ELR (cell line): ENCODE measurements at regions not wholly inside any gene's neighbourhood (a gene's known extent, or its start where the extent isn't known, plus 50 kb on each side); places are given as distances from the start of the nearest gene placed in this dataset.
A peak's percentile ranks its signal among the peaks of the same experiment; 100 is the strongest.
"Not testable (repeated sequence)": the region's sequence is repeated elsewhere in the genome, so short reads cannot be mapped to it uniquely, and the experiment has no call there.

Experiments used
- DNase-seq: peaks from one replicate; pipeline ENCODE4 v3.0.0-alpha.2; 2015; ENCODE audit warnings: low read depth

DNA sequence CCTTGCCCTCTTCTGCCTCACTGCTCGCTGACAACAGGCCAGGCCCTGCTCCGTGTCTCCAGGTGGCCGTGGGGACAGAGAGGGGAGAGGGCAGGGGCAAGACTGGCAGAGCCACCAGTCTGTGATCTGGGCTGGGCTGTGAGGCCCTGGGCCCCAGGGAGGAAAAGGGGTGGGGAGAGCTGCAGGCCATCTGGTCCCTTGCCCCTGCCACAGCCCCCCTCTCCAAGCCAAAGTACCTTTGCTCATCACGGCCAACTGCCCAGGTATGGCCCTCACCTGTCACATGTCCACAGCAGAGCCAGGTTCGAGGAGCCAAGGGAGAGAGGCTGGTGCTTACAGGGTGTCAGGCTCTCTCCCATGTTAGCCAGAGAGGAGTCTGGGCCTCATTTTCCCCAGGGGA lies 91.4 kb upstream of the LHX1 start:
- DNase-seq: no peak

GRCh38 chr17:36846410-36847292 lies 90.6 kb upstream of the LHX1 start:
- no peak for DNase-seq

GRCh38 chr17:36848008-36848902 lies 89.0 kb upstream of the LHX1 start:
- DNase-seq: peak; percentile 16

DNA sequence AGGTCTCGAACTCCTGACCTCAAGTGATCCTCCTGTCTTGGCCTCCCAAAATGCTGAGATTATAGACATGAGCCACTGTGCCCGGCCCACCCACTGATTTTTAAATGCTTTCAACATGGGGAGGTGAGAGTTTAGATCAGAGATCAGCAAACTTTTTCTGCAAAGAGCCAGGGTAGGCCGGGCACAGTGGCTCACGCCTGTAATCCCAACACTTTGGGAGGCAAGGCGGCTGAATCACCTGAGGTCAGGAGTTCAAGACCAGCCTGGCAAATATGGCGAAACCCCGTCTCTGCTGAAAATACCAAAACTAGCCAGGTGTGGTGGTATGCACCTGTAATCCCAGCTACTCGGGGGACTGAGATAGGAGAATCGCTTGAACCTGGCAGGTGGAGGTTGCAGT lies 88.3 kb upstream of the LHX1 start:
- DNase-seq: not testable (repeated sequence)

GRCh38 chr17:36849871-36850348 lies 87.4 kb upstream of the LHX1 start:
- peak; percentile 95 for DNase-seq

GRCh38 chr17:36850790-36851189 lies 86.5 kb upstream of the LHX1 start:
- peak; percentile 95 for DNase-seq

- peak; percentile 93 for DNase-seq
These were observed 86.0 kb upstream of the LHX1 start for GRCh38 chr17:36851250-36851649.

- DNase-seq: not testable (repeated sequence)
These were observed 84.8 kb upstream of the LHX1 start for GRCh38 chr17:36852478-36852877.

DNA sequence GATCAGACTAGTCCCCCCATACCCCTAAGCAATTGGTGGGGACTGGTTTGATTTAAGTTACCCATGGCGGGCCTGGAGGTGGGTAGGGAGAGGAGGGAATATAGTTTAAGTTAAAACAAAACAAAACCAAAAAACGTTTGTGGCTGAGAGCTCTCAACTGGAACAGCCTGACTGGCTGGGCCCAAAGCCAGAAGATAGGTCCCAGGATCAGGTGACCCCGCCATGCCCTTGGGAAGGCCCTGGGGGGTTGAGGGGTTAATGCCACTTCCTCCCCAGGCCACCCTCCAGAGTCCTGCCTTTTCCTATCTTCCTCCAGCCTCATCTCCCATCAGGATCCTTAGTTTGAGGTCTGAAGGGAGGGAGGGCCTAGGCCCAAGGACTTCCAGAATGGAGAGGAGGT lies 82.3 kb upstream of the LHX1 start:
- no peak for DNase-seq

GRCh38 chr17:36855459-36855858 lies 81.8 kb upstream of the LHX1 start:
- DNase-seq: no peak

GRCh38 chr17:36856222-36856621 lies 81.1 kb upstream of the LHX1 start:
- DNase-seq: no peak

DNA sequence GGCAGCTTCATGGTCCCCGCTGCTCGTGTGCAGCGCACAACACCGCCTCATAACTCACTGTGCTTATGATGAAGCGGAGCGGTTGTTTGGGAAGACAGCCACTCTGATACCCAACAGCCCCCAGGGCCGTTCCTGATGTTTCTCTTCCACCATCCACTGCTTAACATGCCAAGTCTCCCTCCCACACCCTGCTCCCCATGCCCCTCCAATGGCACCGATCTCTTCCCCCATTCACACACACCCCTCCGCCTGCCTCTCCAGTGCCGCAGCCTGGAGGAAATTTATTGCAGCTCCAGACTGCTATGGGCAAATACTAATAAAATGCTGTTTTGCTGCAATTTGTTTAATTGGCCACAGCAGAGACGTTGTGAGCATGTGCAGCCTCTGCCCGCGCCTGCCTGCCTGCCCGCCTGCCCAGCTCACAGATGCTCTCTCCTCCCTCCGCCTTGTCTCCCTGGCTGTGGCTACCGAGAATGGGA lies 80.3 kb upstream of the LHX1 start:
- DNase-seq: no peak

GRCh38 chr17:36857698-36858097 lies 79.6 kb upstream of the LHX1 start:
- no peak for DNase-seq

- peak; percentile 15 for DNase-seq
These were observed 78.9 kb upstream of the LHX1 start for GRCh38 chr17:36858119-36859002.

- no peak for DNase-seq
These were observed 78.3 kb upstream of the LHX1 start for GRCh38 chr17:36859003-36859300.

DNA sequence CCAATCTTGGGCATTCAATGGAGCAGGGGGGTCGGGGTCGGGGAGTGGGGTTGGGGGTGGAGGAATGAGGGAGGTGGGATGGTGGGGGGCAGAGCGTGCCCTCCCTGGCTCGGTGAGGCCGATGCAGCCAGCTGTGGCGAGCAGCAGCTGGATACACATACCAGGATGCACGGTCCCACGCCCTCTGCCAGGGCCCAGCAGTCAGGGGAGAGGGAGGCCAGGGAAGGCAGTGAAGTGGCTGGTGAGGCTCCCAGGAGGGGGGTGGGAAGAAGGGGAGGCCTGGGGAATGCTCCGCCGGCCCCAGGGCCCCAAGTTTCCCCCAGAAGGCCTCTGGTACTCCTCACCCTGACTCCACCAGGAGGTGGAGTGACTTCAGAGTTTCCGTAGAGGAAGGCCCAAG lies 77.6 kb upstream of the LHX1 start:
- no peak for DNase-seq

DNA sequence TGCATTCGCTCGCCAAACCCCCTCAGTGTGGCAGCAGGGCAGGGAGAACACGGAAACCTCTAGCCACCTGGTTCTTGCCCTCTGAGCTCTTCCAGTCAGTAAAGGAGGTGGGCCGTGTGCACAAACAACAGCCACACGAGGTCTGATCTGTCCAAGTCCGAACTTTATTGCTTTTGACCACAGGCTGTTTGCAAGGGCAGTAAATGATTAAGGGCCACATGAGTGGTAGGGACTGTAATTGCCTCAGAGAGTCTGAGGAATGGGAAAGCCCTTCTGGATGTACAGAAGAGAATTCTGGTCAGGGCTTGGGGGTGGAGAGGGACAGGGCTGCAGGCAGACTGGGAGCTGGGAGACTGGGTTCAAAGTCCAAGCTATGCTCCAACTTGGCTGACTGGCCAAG lies 75.7 kb upstream of the LHX1 start:
- no peak for DNase-seq

GRCh38 chr17:36862116-36862920 lies 75.0 kb upstream of the LHX1 start:
- DNase-seq: no peak

GRCh38 chr17:36863131-36863530 lies 74.1 kb upstream of the LHX1 start:
- DNase-seq: no peak

DNA sequence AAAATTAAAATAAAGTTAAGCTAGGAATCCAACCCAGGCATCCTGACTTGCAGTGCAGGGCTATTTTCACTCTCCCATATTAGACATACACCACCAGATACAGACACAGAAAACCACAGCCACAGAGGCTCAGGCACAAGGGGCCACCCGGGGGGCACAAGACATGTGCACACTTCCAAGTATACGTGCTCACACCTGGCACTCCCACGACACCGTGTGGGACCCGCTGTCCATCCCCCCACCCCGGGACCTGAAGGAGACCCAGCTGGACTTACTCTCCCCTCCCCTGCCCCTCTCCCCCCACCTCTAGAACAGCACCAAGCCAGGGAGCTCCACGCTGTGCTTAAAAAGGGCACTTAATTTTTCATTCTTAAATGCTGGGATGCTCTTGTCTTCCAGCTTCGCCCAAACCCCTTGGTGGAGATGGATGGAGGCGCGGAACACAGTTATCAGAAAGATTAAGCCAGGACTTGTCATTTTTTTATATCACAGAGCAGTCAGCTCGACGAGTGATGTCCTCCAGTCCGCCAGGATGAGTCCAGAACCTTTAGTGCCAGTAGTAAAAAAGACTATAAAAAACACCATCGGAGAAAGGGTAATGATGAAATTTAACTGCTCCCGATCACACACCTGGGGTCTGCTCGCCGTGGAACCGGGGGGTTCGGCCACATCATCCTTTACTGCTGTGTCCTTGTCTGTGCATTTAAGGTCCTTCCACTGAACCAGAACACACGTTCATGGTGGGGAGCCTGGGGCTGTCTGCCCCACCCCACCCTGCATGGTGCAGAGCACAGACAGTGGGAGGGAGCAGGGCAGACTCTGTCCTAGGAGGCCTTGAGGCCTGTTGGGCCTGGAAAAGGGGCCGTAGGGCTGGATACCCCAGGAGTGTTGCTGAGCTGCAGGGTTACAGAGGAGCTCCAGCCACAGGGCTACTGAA lies 73.3 kb upstream of the LHX1 start:
- DNase-seq: no peak
